22Rv1 (cell line): ENCODE measurements at regions not wholly inside any gene's neighbourhood (a gene's known extent, or its start where the extent isn't known, plus 50 kb on each side); places are given as distances from the start of the nearest gene placed in this dataset.

Experiments used
- ZFX ChIP-seq: fragments of 450-650 bp; IDR thresholded peaks from 2 replicates; pipeline ENCODE4 v1.6.1; 2017; ENCODE audit warnings: antibody characterized with exemption, borderline replicate concordance
- TF ChIP-seq, protein P1 (sequence below): fragments of 450-650 bp; IDR thresholded peaks from 2 replicates; pipeline ENCODE4 v1.5.1; 2017; ENCODE audit warnings: mild to moderate bottlenecking

- TF ChIP-seq, protein P1, sequence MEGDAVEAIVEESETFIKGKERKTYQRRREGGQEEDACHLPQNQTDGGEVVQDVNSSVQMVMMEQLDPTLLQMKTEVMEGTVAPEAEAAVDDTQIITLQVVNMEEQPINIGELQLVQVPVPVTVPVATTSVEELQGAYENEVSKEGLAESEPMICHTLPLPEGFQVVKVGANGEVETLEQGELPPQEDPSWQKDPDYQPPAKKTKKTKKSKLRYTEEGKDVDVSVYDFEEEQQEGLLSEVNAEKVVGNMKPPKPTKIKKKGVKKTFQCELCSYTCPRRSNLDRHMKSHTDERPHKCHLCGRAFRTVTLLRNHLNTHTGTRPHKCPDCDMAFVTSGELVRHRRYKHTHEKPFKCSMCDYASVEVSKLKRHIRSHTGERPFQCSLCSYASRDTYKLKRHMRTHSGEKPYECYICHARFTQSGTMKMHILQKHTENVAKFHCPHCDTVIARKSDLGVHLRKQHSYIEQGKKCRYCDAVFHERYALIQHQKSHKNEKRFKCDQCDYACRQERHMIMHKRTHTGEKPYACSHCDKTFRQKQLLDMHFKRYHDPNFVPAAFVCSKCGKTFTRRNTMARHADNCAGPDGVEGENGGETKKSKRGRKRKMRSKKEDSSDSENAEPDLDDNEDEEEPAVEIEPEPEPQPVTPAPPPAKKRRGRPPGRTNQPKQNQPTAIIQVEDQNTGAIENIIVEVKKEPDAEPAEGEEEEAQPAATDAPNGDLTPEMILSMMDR, result no peak
- no peak for TF ChIP-seq ZFX
Observed at GRCh38 chr6:132213732-132214131, 187.5 kb downstream of the MOXD1 start.
